ENCODE measurements at regions not wholly inside any gene's neighbourhood (a gene's known extent, or its start where the extent isn't known, plus 50 kb on each side); places are given as distances from the start of the nearest gene placed in this dataset.

DNA sequence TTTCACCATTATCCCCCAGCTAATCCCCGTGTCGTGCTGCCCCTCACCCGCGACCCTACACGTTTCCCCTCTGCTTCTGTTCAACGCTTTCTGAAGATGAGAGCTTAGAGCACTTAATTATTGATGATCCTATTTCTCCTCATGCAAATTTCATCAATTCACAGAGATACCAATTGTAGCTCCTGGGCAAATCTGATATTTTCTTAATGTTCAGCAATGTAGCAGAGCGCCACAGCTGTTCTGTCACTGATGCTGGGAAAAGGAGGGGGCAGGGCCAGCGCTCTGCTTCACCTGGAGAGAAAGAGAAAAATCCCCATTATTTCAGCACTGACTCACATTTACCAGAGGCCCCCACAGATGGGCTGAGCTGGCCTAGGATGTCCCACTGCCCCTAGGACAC lies 121.2 kb downstream of the TTLL2 start (continued):
- TF ChIP-seq, protein P1, sequence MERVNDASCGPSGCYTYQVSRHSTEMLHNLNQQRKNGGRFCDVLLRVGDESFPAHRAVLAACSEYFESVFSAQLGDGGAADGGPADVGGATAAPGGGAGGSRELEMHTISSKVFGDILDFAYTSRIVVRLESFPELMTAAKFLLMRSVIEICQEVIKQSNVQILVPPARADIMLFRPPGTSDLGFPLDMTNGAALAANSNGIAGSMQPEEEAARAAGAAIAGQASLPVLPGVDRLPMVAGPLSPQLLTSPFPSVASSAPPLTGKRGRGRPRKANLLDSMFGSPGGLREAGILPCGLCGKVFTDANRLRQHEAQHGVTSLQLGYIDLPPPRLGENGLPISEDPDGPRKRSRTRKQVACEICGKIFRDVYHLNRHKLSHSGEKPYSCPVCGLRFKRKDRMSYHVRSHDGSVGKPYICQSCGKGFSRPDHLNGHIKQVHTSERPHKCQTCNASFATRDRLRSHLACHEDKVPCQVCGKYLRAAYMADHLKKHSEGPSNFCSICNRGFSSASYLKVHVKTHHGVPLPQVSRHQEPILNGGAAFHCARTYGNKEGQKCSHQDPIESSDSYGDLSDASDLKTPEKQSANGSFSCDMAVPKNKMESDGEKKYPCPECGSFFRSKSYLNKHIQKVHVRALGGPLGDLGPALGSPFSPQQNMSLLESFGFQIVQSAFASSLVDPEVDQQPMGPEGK (CRISPR knock-in tag; IDR thresholded peaks at IDR 0.05): no peak
- TF ChIP-seq MTF1 (CRISPR knock-in tag; IDR thresholded peaks at IDR 0.05): no peak
- no peak for TF ChIP-seq PLRG1 (conservative IDR thresholded peaks at IDR 0.05)
- no peak for TF ChIP-seq TBP (CRISPR knock-in tag; IDR thresholded peaks at IDR 0.05)
- TF ChIP-seq CAMTA2 (CRISPR knock-in tag; IDR thresholded peaks at IDR 0.05; ENCODE audit: borderline replicate concordance): no peak
- no peak for TF ChIP-seq MEIS2 (CRISPR knock-in tag; IDR thresholded peaks at IDR 0.05)
- no peak for TF ChIP-seq BHLHE40 (IDR thresholded peaks at IDR 0.05; ENCODE audit: low read length)
- TF ChIP-seq FOXC1 (CRISPR knock-in tag; IDR thresholded peaks at IDR 0.05; ENCODE audit: borderline replicate concordance): no peak
- TF ChIP-seq, protein P2, sequence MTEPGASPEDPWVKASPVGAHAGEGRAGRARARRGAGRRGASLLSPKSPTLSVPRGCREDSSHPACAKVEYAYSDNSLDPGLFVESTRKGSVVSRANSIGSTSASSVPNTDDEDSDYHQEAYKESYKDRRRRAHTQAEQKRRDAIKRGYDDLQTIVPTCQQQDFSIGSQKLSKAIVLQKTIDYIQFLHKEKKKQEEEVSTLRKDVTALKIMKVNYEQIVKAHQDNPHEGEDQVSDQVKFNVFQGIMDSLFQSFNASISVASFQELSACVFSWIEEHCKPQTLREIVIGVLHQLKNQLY (CRISPR knock-in tag; IDR thresholded peaks at IDR 0.05): no peak
- no peak for TF ChIP-seq ZNF564 (CRISPR knock-in tag; IDR thresholded peaks at IDR 0.05)
- TF ChIP-seq, protein P3, sequence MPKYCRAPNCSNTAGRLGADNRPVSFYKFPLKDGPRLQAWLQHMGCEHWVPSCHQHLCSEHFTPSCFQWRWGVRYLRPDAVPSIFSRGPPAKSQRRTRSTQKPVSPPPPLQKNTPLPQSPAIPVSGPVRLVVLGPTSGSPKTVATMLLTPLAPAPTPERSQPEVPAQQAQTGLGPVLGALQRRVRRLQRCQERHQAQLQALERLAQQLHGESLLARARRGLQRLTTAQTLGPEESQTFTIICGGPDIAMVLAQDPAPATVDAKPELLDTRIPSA (CRISPR knock-in tag; IDR thresholded peaks at IDR 0.05; ENCODE audit: borderline replicate concordance): no peak
- no peak for TF ChIP-seq ZNF546 (CRISPR knock-in tag; conservative IDR thresholded peaks at IDR 0.05)

DNA sequence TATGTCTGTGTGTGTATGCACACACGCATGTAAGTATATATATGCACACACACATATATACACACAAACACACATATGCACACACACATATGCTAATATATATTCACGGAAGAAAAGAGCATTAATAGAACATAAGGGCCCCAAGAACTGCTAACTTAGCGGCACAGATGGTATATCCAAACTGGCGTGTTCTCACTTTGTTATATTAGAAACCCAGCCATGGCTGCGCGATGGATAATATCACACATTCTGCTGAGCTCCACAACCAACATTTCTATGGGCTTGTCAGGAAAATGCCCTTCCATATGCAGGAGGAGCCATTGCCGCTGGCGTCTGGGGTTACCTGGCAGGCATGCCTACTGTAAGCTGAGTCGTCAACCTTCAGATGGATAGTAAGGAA lies 122.1 kb downstream of the TTLL2 start:
- WGBS (ENCODE audit: low lambda C conversion rate): 61% methylated on average over 9 of the region's 9 CpGs
- FAIRE-seq (no peak), DNase-seq (ENCODE audit: low spot score) (no peak), ATAC-seq (no peak)
- Histone ChIP-seq H3K27ac (ENCODE audit: extremely low read length, insufficient read depth, low read length) (no peak overlapping the region), H3K4me3 (replicated peaks in 1 of 3; ENCODE audit: insufficient read depth in 1 of 3, low read depth in 2 of 3, low read length in 3 of 3) (no peak overlapping the region), H3K9me3 (ENCODE audit: low read length) (no peaks in the 10 kb centered on the region), H3K27me3 (ENCODE audit: control insufficient read depth in 1 of 2, insufficient read depth in 2 of 2, low read length in 2 of 2) (peaks cover 2 to 70% of the 10 kb centered on the region in 2 experiments; a peak in 3 of 5 replicates), H2AFZ (ENCODE audit: low read length) (no peak overlapping the region), H3K4me2 (ENCODE audit: low read depth, low read length) (no peak overlapping the region), H3K79me2 (ENCODE audit: insufficient read depth, low read length) (no peaks in the 10 kb centered on the region), H4K20me1 (ENCODE audit: insufficient read depth, low read length) (no peaks in the 10 kb centered on the region), H3K36me3 (replicated peaks in 1 of 2; ENCODE audit: control insufficient read depth in 1 of 2, insufficient read depth in 2 of 2, low read length in 2 of 2) (no peaks in the 10 kb centered on the region), H3K9ac (ENCODE audit: insufficient read depth, low read depth, low read length) (no peak overlapping the region), H3K4me1 (ENCODE audit: insufficient read depth, low read length) (peaks cover under 1% of the 10 kb centered on the region; the same call in 1 of the 2 replicates)
- in situ Hi-C loops (cut with HindIII; ENCODE audit: extremely low pct_ligation_motif_present, low pct_unique_long_range_greater_than_20kb) (no loop called here), intact Hi-C loops (cut with micrococcal nuclease; ENCODE audit: unreplicated experiment) (no loop called here)
- TF ChIP-seq ZNF777 (CRISPR knock-in tag; IDR thresholded peaks at IDR 0.05): no peak
- TF ChIP-seq ZNF746 (CRISPR knock-in tag; IDR thresholded peaks at IDR 0.05): no peak
- no peak for TF ChIP-seq ZNF737 (CRISPR knock-in tag; IDR thresholded peaks at IDR 0.05; ENCODE audit: borderline replicate concordance)
- TF ChIP-seq NFYB (CRISPR knock-in tag; IDR thresholded peaks at IDR 0.05): no peak
- TF ChIP-seq SIN3B (IDR thresholded peaks at IDR 0.05; ENCODE audit: low read length): no peak
- no peak for TF ChIP-seq SALL1 (CRISPR knock-in tag; IDR thresholded peaks at IDR 0.05)
- no peak for TF ChIP-seq ZIK1 (CRISPR knock-in tag; IDR thresholded peaks at IDR 0.05; ENCODE audit: borderline replicate concordance, low read depth)
- ChIA-PET POLR2A (no interaction called here), CTCF (ENCODE audit: low intra/inter-chr PET ratio, low total read pairs) (no interaction called here)
- BruUV-seq (replicated peaks): no TSS peak
